Immature natural killer cell (primary cell): ENCODE measurements at regions not wholly inside any gene's neighbourhood (a gene's known extent, or its start where the extent isn't known, plus 50 kb on each side); places are given as distances from the start of the nearest gene placed in this dataset.
"Not testable (repeated sequence)": the region's sequence is repeated elsewhere in the genome, so short reads cannot be mapped to it uniquely, and the experiment has no call there.

Source experiments
- DNase-seq, 3 donors: peaks; one replicate each; pipeline ENCODE4 v3.0.0; 2022; ENCODE audit warnings: mixed read lengths in 1 of 3
- H3K27ac Mint-ChIP-seq, 6 donors: one replicate each; pipeline ENCODE4 v1.8.0; 2020; ENCODE audit warnings: mixed read lengths in 6 of 6, mild to moderate bottlenecking in 5 of 6, inconsistent platforms in 4 of 6, moderate library complexity in 3 of 6
- H3K27me3 Mint-ChIP-seq, 3 donors: one replicate each; pipeline ENCODE4 v1.8.0; 2020 to 2021; ENCODE audit warnings: low read depth in 3 of 3, mild to moderate bottlenecking in 3 of 3, mixed read lengths in 3 of 3, moderate library complexity in 3 of 3, inconsistent platforms in 1 of 3
- H3K36me3 Mint-ChIP-seq, 3 donors: one replicate each; pipeline ENCODE4 v1.8.0; 2020; ENCODE audit warnings: mixed read lengths in 3 of 3, inconsistent platforms in 2 of 3, mild to moderate bottlenecking in 2 of 3
- H3K4me1 Mint-ChIP-seq, 2 donors: one replicate each; pipeline ENCODE4 v1.8.0; 2020; ENCODE audit warnings: inconsistent platforms in 2 of 2, mild to moderate bottlenecking in 2 of 2, mixed read lengths in 2 of 2, moderate library complexity in 1 of 2
- H3K4me3 Mint-ChIP-seq, 5 donors: one replicate each; pipeline ENCODE4 v1.8.0; 2020; ENCODE audit warnings: mild to moderate bottlenecking in 5 of 5, mixed read lengths in 5 of 5, inconsistent platforms in 3 of 5, moderate library complexity in 3 of 5
- H3K9me3 Mint-ChIP-seq, 6 donors: one replicate each; pipeline ENCODE4 v1.8.0; 2020; ENCODE audit warnings: mild to moderate bottlenecking in 6 of 6, mixed read lengths in 6 of 6, inconsistent platforms in 4 of 6, moderate library complexity in 3 of 6

GRCh38 chr4:116539744-116540143 lies 545.6 kb downstream of the TRAM1L1 start:
- Mint-ChIP-seq H3K27me3 (peaks cover 0 to 2% (median 0%) of the 10 kb centered on the region in 3 donors), H3K4me1 (no peaks in the 10 kb centered on the region), H3K4me3 (no peak overlapping the region), H3K9me3 (peaks cover 3 to 30% (median 10%) of the 10 kb centered on the region in 6 donors), H3K27ac (no peak overlapping the region), H3K36me3 (no peaks in the 10 kb centered on the region)
- no peak for DNase-seq

DNA sequence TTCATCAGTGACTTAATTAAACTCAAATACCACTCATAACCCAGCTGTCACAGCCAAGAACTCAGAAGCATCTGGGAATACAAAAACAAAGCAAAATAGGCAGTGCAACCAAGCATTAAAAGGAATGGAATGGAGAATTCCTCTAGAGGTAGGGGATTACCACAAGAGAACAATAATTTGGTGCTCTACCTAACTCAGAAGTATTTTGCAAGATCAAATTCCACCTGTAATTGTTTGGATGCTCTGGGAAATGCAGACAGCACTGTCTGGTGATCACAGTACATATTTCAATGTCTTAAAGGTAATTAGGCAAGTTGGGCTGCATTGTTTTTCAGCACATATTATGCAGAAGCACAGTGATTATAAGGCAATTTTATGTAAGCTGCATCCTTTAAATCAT lies 547.5 kb downstream of the TRAM1L1 start:
- H3K4me3 Mint-ChIP-seq = no peak overlapping the region
- no peaks in the 10 kb centered on the region for H3K36me3 Mint-ChIP-seq
- H3K27me3 Mint-ChIP-seq = peaks cover 0 to 2% (median 0%) of the 10 kb centered on the region in 3 donors
- H3K27ac Mint-ChIP-seq = no peak overlapping the region
- H3K4me1 Mint-ChIP-seq = no peaks in the 10 kb centered on the region
- H3K9me3 Mint-ChIP-seq = peaks cover 2 to 23% (median 9%) of the 10 kb centered on the region in 6 donors
- DNase-seq = no peak

DNA sequence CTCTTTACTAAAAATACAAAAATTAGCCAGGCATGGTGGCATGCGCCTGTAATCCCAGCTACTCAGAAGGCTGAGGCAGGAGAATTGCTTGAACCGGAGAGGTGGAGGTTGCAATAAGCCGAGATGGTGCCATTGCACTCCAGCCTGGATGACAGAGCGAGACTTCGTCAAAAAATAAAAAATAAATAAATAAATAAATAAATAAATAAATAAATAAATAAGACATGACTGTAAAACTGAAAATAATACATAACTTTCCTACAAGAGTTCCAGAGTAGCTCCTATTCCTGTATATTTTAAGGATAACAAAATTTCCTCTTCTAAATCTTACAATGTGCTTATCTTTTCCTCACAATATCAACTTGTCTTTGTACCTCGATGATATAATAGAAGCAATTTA lies 549.4 kb downstream of the TRAM1L1 start:
- H3K4me3 Mint-ChIP-seq, H3K4me1 Mint-ChIP-seq, H3K36me3 Mint-ChIP-seq, H3K27ac Mint-ChIP-seq, DNase-seq, H3K27me3 Mint-ChIP-seq: not testable (repeated sequence)
- H3K9me3 Mint-ChIP-seq = peaks cover 2 to 28% (median 11%) of the 10 kb centered on the region in 6 donors

GRCh38 chr4:116531870-116532269 lies 553.5 kb downstream of the TRAM1L1 start:
- DNase-seq = no peak
- Mint-ChIP-seq H3K4me1 (no peaks in the 10 kb centered on the region), H3K9me3 (peaks cover 1 to 43% (median 15%) of the 10 kb centered on the region in 6 donors), H3K36me3 (no peaks in the 10 kb centered on the region), H3K27ac (no peak overlapping the region), H3K27me3 (no peaks in the 10 kb centered on the region), H3K4me3 (no peak overlapping the region)

- no peak for DNase-seq
- Mint-ChIP-seq H3K27ac (no peak overlapping the region), H3K27me3 (no peaks in the 10 kb centered on the region), H3K4me1 (no peaks in the 10 kb centered on the region), H3K36me3 (no peaks in the 10 kb centered on the region), H3K9me3 (peaks cover 1 to 43% (median 13%) of the 10 kb centered on the region in 6 donors), H3K4me3 (no peak overlapping the region)
These were observed 554.4 kb downstream of the TRAM1L1 start for GRCh38 chr4:116531026-116531425.

DNA sequence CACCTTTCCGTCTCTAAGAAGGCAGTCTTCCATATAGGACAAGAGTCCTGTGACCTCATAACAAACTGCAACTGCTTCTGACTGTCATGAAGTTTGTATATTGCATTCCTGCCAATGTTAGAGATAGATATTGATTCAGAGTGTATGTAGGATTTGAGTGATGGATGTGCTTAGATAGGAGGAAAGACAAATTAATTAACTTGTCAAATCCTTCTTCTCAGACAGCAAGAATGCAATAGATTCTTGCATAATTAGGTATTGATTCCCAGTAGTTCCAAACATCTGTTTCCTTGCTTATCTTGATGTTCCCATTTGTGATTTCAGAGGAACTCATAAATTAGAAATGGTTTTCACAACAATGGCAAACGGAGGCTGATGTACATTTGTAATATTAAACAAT lies 555.3 kb downstream of the TRAM1L1 start:
- Mint-ChIP-seq H3K27me3 (no peaks in the 10 kb centered on the region), H3K9me3 (peaks cover 3 to 36% (median 15%) of the 10 kb centered on the region in 6 donors), H3K27ac (no peak overlapping the region), H3K36me3 (no peaks in the 10 kb centered on the region), H3K4me1 (no peaks in the 10 kb centered on the region), H3K4me3 (no peak overlapping the region)
- DNase-seq = no peak

- peaks cover 3 to 31% (median 13%) of the 10 kb centered on the region in 6 donors for H3K9me3 Mint-ChIP-seq
- H3K27me3 Mint-ChIP-seq = no peaks in the 10 kb centered on the region
- DNase-seq = no peak
- no peaks in the 10 kb centered on the region for H3K36me3 Mint-ChIP-seq
- no peaks in the 10 kb centered on the region for H3K4me1 Mint-ChIP-seq
- no peak overlapping the region for H3K27ac Mint-ChIP-seq
- no peak overlapping the region for H3K4me3 Mint-ChIP-seq
These were observed 556.2 kb downstream of the TRAM1L1 start for GRCh38 chr4:116529129-116529528.

GRCh38 chr4:116522922-116523321 lies 562.5 kb downstream of the TRAM1L1 start:
- Mint-ChIP-seq H3K27ac (no peak overlapping the region), H3K4me3 (no peak overlapping the region), H3K9me3 (peaks cover 4 to 32% (median 16%) of the 10 kb centered on the region in 6 donors), H3K36me3 (no peaks in the 10 kb centered on the region), H3K27me3 (peaks cover 0 to 2% (median 0%) of the 10 kb centered on the region in 3 donors), H3K4me1 (no peaks in the 10 kb centered on the region)
- no peak for DNase-seq

DNA sequence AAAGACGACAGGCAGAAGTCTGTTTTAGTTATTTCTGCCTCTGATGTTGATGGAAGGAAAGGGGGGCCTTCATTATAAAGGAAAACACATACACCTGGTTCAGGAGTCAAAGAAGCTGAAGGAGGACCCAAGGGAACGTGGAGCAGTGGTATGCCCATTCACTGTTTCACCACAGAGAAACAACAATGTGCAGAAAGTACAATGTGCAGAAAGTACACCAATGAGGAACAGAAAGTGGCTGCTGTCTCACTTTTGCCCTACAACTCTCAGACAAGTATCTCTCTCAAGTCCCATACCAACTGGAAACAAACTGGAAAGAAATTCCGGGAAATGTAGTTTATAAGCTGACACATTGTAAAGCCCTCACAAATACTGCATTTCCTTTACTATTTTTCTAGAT lies 564.5 kb downstream of the TRAM1L1 start:
- H3K4me3 Mint-ChIP-seq = no peak overlapping the region
- H3K9me3 Mint-ChIP-seq = peaks cover 9 to 46% (median 26%) of the 10 kb centered on the region in 6 donors
- no peaks in the 10 kb centered on the region for H3K36me3 Mint-ChIP-seq
- H3K27me3 Mint-ChIP-seq = peaks cover 0 to 2% (median 0%) of the 10 kb centered on the region in 3 donors
- H3K4me1 Mint-ChIP-seq = no peaks in the 10 kb centered on the region
- H3K27ac Mint-ChIP-seq = no peak overlapping the region
- no peak for DNase-seq

GRCh38 chr4:116516711-116517110 lies 568.7 kb downstream of the TRAM1L1 start:
- H3K4me3 Mint-ChIP-seq = no peak overlapping the region

DNA sequence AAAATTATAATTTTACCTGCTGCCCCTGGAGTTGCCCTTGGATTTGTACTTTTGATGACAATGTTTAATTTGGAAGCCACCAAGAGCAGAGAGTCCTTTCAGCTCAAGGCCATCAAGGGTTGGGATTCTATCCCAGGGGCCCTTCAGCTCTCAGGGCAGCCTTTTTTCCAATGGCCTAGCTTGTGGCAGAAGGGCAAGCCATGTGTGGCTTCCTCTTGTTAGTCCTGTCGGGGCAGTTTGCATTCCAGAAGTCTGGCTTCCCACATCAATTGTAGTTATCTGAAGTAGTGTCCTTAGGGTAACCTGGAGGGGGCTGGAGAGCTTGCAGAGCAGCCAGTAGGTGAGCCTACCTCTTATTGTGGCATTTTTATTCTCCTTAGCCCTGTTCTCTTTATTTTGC lies 569.4 kb downstream of the TRAM1L1 start:
- Mint-ChIP-seq H3K36me3 (no peaks in the 10 kb centered on the region), H3K4me3 (no peak overlapping the region), H3K27me3 (peaks cover 0 to 2% (median 0%) of the 10 kb centered on the region in 3 donors)

More at GRCh38 chr4:116516711-116517110, 568.7 kb downstream of the TRAM1L1 start:
- Mint-ChIP-seq H3K4me1 (no peaks in the 10 kb centered on the region), H3K9me3 (peaks cover 22 to 66% (median 32%) of the 10 kb centered on the region in 6 donors), H3K36me3 (no peaks in the 10 kb centered on the region), H3K27ac (no peak overlapping the region), H3K27me3 (peaks cover 0 to 2% (median 0%) of the 10 kb centered on the region in 3 donors)
- DNase-seq = no peak

GRCh38 chr4:116512552-116512951 lies 572.8 kb downstream of the TRAM1L1 start:
- Mint-ChIP-seq H3K4me3 (no peak overlapping the region), H3K27ac (no peak overlapping the region), H3K4me1 (no peaks in the 10 kb centered on the region), H3K36me3 (no peaks in the 10 kb centered on the region), H3K9me3 (peaks cover 14 to 60% (median 29%) of the 10 kb centered on the region in 6 donors), H3K27me3 (peaks cover 0 to 1% (median 0%) of the 10 kb centered on the region in 3 donors)
- DNase-seq = no peak

More for the DNA sequence above, 569.4 kb downstream of the TRAM1L1 start:
- no peak overlapping the region for H3K27ac Mint-ChIP-seq
- H3K9me3 Mint-ChIP-seq = peaks cover 22 to 65% (median 33%) of the 10 kb centered on the region in 6 donors
- DNase-seq = no peak
- H3K4me1 Mint-ChIP-seq = no peaks in the 10 kb centered on the region

GRCh38 chr4:116501954-116502353 lies 583.4 kb downstream of the TRAM1L1 start:
- Mint-ChIP-seq H3K27ac (no peak overlapping the region), H3K9me3 (peaks cover 6 to 43% (median 16%) of the 10 kb centered on the region in 6 donors), H3K36me3 (peaks cover 0 to 4% (median 0%) of the 10 kb centered on the region in 3 donors), H3K4me1 (no peaks in the 10 kb centered on the region), H3K27me3 (peaks cover 0 to 2% (median 0%) of the 10 kb centered on the region in 3 donors), H3K4me3 (no peak overlapping the region)
- no peak for DNase-seq

- H3K27me3 Mint-ChIP-seq = peaks cover 0 to 2% (median 0%) of the 10 kb centered on the region in 3 donors
- no peak for DNase-seq
- H3K4me3 Mint-ChIP-seq = no peak overlapping the region
- peaks cover 0 to 2% (median 0%) of the 10 kb centered on the region in 3 donors for H3K36me3 Mint-ChIP-seq
- H3K9me3 Mint-ChIP-seq = peaks cover 4 to 42% (median 17%) of the 10 kb centered on the region in 6 donors
- H3K4me1 Mint-ChIP-seq = no peaks in the 10 kb centered on the region
- no peak overlapping the region for H3K27ac Mint-ChIP-seq
These were observed 585.2 kb downstream of the TRAM1L1 start for GRCh38 chr4:116500225-116500624.

GRCh38 chr4:116489739-116490138 lies 595.6 kb downstream of the TRAM1L1 start:
- no peaks in the 10 kb centered on the region for H3K4me1 Mint-ChIP-seq
- H3K27ac Mint-ChIP-seq = no peak overlapping the region
- no peak for DNase-seq
- H3K36me3 Mint-ChIP-seq = no peaks in the 10 kb centered on the region
- H3K9me3 Mint-ChIP-seq = peaks cover 11 to 34% (median 20%) of the 10 kb centered on the region in 6 donors
- no peak overlapping the region for H3K4me3 Mint-ChIP-seq
- H3K27me3 Mint-ChIP-seq = peaks cover 0 to 3% (median 0%) of the 10 kb centered on the region in 3 donors
